Smooth muscle cell (in vitro differentiated cells): ENCODE measurements at regions not wholly inside any gene's neighbourhood (a gene's known extent, or its start where the extent isn't known, plus 50 kb on each side); places are given as distances from the start of the nearest gene placed in this dataset.
"Not testable (repeated sequence)": the region's sequence is repeated elsewhere in the genome, so short reads cannot be mapped to it uniquely, and the experiment has no call there.

Experiments used
- DNase-seq: peaks from one replicate; lab custom pipeline; 2025; ENCODE audit not compliant: unreplicated experiment; lab: John Stamatoyannopoulos, UW
- H2AFZ ChIP-seq: fragments of 200-600 bp; sonication (generic); 2 replicates; pipeline ENCODE4 v1.6.0; 2016; ENCODE audit warnings: antibody characterized with exemption, low read depth, mild to moderate bottlenecking
- H3F3A ChIP-seq: fragments of 200-600 bp; sonication (generic); 2 replicates; pipeline ENCODE4 v1.6.0; 2017; ENCODE audit warnings: antibody characterized with exemption, low read depth
- H3K27ac ChIP-seq: fragments of 200-600 bp; sonication (generic); 2 replicates; pipeline ENCODE4 v1.5.1; 2016; ENCODE audit warnings: low read depth, mild to moderate bottlenecking
- H3K27me3 ChIP-seq: fragments of 200-600 bp; sonication (generic); 2 replicates; pipeline ENCODE4 v1.6.1; 2016; ENCODE audit warnings: low read depth, mild to moderate bottlenecking
- H3K36me3 ChIP-seq: fragments of 200-600 bp; sonication (generic); 2 replicates; pipeline ENCODE4 v1.5.1; 2016; ENCODE audit warnings: low read depth
- H3K4me1 ChIP-seq: fragments of 200-600 bp; sonication (generic); 2 replicates; pipeline ENCODE4 v1.5.1; 2016; ENCODE audit warnings: low read depth
- H3K4me2 ChIP-seq: fragments of 200-600 bp; sonication (generic); 2 replicates; pipeline ENCODE4 v1.6.0; 2016; ENCODE audit warnings: mild to moderate bottlenecking
- H3K4me3 ChIP-seq: fragments of 200-600 bp; sonication (generic); 2 replicates; pipeline ENCODE4 v1.5.1; 2016; ENCODE audit warnings: mild to moderate bottlenecking
- H3K79me2 ChIP-seq: fragments of 200-600 bp; sonication (generic); 2 replicates; pipeline ENCODE4 v1.6.0; 2016; ENCODE audit warnings: low read depth, mild to moderate bottlenecking
- H3K9ac ChIP-seq: fragments of 200-600 bp; sonication (generic); 2 replicates; pipeline ENCODE4 v1.6.0; 2016; ENCODE audit warnings: low read depth
- H3K9me3 ChIP-seq: fragments of 200-600 bp; sonication (generic); replicated peaks from 2 replicates; pipeline ENCODE4 v1.5.1; 2016; ENCODE audit warnings: low read depth
- H4K20me1 ChIP-seq: fragments of 200-600 bp; sonication (generic); 2 replicates; pipeline ENCODE4 v1.6.0; 2016; ENCODE audit warnings: low read depth
- CTCF ChIP-seq: fragments of 200-600 bp; sonication (generic); IDR thresholded peaks from 2 replicates; pipeline ENCODE4 v1.5.1; 2017; ENCODE audit warnings: borderline replicate concordance, mild to moderate bottlenecking, antibody characterized with exemption; ENCODE audit not compliant: insufficient read depth, poor library complexity, severe bottlenecking
- whole genome bisulfite sequencing: methylation state at CpG from one replicate; pipeline ENCODE4 v1.1.7; 2016; ENCODE audit warnings: low lambda C conversion rate; 5-methylcytosine and 5-hydroxymethylcytosine counted together

GRCh38 chrX:144732588-144732987 is 514.7 kb upstream of the SPANXN1 start:
- H3F3A ChIP-seq = no peaks in the 10 kb centered on the region
- DNase-seq = no peak
- no peak overlapping the region for H3K9ac ChIP-seq
- no peak overlapping the region for H3K4me3 ChIP-seq
- H3K27ac ChIP-seq = no peak overlapping the region
- H2AFZ ChIP-seq = no peak overlapping the region
- no peaks in the 10 kb centered on the region for H3K27me3 ChIP-seq
- no peaks in the 10 kb centered on the region for H3K79me2 ChIP-seq
- H3K36me3 ChIP-seq = no peaks in the 10 kb centered on the region
- H3K9me3 ChIP-seq = no peaks in the 10 kb centered on the region
- no peak overlapping the region for H3K4me2 ChIP-seq
- H3K4me1 ChIP-seq = no peaks in the 10 kb centered on the region
- 76% methylated on average over 4 of the region's 4 CpGs for WGBS
- no peak for TF ChIP-seq CTCF
- H4K20me1 ChIP-seq = no peaks in the 10 kb centered on the region

- no peaks in the 10 kb centered on the region for H4K20me1 ChIP-seq
- no peak overlapping the region for H3K4me3 ChIP-seq
- no peaks in the 10 kb centered on the region for H3K79me2 ChIP-seq
- WGBS = 83% methylated on average over 2 of the region's 2 CpGs
- H3K27ac ChIP-seq = no peak overlapping the region
- TF ChIP-seq CTCF = no peak
- H3K9me3 ChIP-seq = no peaks in the 10 kb centered on the region
- DNase-seq = no peak
- H3F3A ChIP-seq = no peaks in the 10 kb centered on the region
- no peak overlapping the region for H3K4me2 ChIP-seq
- no peaks in the 10 kb centered on the region for H3K4me1 ChIP-seq
- no peaks in the 10 kb centered on the region for H3K36me3 ChIP-seq
- H3K27me3 ChIP-seq = no peaks in the 10 kb centered on the region
- no peak overlapping the region for H2AFZ ChIP-seq
- no peak overlapping the region for H3K9ac ChIP-seq
Observed at GRCh38 chrX:144738246-144738645, 509.1 kb upstream of the SPANXN1 start.

GRCh38 chrX:144768540-144768939 is 478.8 kb upstream of the SPANXN1 start:
- no peaks in the 10 kb centered on the region for H3F3A ChIP-seq
- TF ChIP-seq CTCF = no peak
- no peaks in the 10 kb centered on the region for H3K4me1 ChIP-seq
- no peak overlapping the region for H3K4me2 ChIP-seq
- DNase-seq = no peak
- no peaks in the 10 kb centered on the region for H3K9me3 ChIP-seq
- no peak overlapping the region for H3K9ac ChIP-seq
- H2AFZ ChIP-seq = no peak overlapping the region
- no peak overlapping the region for H3K4me3 ChIP-seq
- H3K36me3 ChIP-seq = no peaks in the 10 kb centered on the region
- H3K79me2 ChIP-seq = no peaks in the 10 kb centered on the region
- H3K27ac ChIP-seq = no peak overlapping the region
- no peaks in the 10 kb centered on the region for H3K27me3 ChIP-seq
- H4K20me1 ChIP-seq = no peaks in the 10 kb centered on the region

- WGBS = 88% methylated on average over 19 of the region's 19 CpGs
- H4K20me1 ChIP-seq = not testable (repeated sequence)
Observed at GRCh38 chrX:144783528-144783927, 463.8 kb upstream of the SPANXN1 start.

More at GRCh38 chrX:144783528-144783927, 463.8 kb upstream of the SPANXN1 start:
- H3K36me3 ChIP-seq, H2AFZ ChIP-seq, H3K4me2 ChIP-seq, H3K4me1 ChIP-seq, H3K9me3 ChIP-seq, H3K4me3 ChIP-seq, H3K27ac ChIP-seq, H3F3A ChIP-seq, H3K27me3 ChIP-seq, DNase-seq, H3K79me2 ChIP-seq, H3K9ac ChIP-seq: not testable (repeated sequence)
